AG04449 (cell line): ENCODE measurements at regions not wholly inside any gene's neighbourhood (a gene's known extent, or its start where the extent isn't known, plus 50 kb on each side); places are given as distances from the start of the nearest gene placed in this dataset.

ENCODE experiments used
- CTCF ChIA-PET: fragments of 350-600 bp; formaldehyde crosslinking; extraction: SDS; loops from one replicate; lab custom pipeline; 2021; ENCODE audit warnings: antibody characterized with exemption; lab: Yijun Ruan, JAX
- POLR2A ChIA-PET: fragments of 400-600, 350-600 bp; formaldehyde crosslinking; extraction: SDS; loops from one replicate; lab custom pipeline; 2020; ENCODE audit warnings: antibody characterized with exemption, inconsistent platforms; lab: Yijun Ruan, JAX
- DNase-seq: peaks from one replicate; pipeline ENCODE4 v3.0.0-alpha.2; 2010; ENCODE audit warnings: low read depth, low spot score
- H3K4me3 ChIP-seq: 2 replicates; pipeline ENCODE4 v1.5.1; 2011; ENCODE audit warnings: low read depth, mild to moderate bottlenecking, control low read depth, low read length
- TF ChIP-seq, protein P1 (sequence below): IDR thresholded peaks from one replicate; pipeline ENCODE4 v1.5.1; 2011; ENCODE audit warnings: mild to moderate bottlenecking, moderate library complexity, low read length, control low read depth, inconsistent platforms; ENCODE audit not compliant: insufficient read depth; ENCODE audit errors: missing control alignments

- DNase-seq: no peak
- H3K4me3 ChIP-seq: no peak overlapping the region
- POLR2A ChIA-PET: no interaction called here
- TF ChIP-seq, protein P1, sequence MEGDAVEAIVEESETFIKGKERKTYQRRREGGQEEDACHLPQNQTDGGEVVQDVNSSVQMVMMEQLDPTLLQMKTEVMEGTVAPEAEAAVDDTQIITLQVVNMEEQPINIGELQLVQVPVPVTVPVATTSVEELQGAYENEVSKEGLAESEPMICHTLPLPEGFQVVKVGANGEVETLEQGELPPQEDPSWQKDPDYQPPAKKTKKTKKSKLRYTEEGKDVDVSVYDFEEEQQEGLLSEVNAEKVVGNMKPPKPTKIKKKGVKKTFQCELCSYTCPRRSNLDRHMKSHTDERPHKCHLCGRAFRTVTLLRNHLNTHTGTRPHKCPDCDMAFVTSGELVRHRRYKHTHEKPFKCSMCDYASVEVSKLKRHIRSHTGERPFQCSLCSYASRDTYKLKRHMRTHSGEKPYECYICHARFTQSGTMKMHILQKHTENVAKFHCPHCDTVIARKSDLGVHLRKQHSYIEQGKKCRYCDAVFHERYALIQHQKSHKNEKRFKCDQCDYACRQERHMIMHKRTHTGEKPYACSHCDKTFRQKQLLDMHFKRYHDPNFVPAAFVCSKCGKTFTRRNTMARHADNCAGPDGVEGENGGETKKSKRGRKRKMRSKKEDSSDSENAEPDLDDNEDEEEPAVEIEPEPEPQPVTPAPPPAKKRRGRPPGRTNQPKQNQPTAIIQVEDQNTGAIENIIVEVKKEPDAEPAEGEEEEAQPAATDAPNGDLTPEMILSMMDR: no peak
- CTCF ChIA-PET: no interaction called here
Measured at GRCh38 chrX:2582667-2583066, 81.9 kb upstream of the DHRSX start.

- ChIA-PET CTCF (no interaction called here), POLR2A (no interaction called here)
- H3K4me3 ChIP-seq: no peak overlapping the region
- TF ChIP-seq, protein P1: no peak
- DNase-seq: no peak
Measured at GRCh38 chrX:2581296-2581695, 80.5 kb upstream of the DHRSX start.

DNA sequence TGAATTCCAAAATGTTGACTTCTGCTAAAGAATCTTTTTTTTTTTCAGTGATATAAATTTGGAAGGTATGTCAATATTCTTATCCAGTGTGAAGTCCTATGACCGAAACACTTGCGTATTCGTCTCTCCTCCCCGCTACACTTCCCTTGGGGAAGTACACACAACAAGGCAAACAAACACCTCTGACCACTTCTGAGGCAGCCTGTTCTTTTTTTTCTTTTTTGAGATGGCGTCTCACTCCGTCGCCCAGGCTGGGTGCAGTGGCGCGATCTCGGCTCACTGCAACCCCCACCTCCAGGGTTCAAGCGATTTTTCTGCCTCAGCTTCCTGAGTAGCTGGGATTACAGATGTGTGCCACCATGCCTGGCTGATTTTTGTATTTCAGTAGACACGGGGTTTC, 78.1 kb upstream of the DHRSX start:
- CTCF ChIA-PET: no interaction called here
- H3K4me3 ChIP-seq: no peak overlapping the region

DNA sequence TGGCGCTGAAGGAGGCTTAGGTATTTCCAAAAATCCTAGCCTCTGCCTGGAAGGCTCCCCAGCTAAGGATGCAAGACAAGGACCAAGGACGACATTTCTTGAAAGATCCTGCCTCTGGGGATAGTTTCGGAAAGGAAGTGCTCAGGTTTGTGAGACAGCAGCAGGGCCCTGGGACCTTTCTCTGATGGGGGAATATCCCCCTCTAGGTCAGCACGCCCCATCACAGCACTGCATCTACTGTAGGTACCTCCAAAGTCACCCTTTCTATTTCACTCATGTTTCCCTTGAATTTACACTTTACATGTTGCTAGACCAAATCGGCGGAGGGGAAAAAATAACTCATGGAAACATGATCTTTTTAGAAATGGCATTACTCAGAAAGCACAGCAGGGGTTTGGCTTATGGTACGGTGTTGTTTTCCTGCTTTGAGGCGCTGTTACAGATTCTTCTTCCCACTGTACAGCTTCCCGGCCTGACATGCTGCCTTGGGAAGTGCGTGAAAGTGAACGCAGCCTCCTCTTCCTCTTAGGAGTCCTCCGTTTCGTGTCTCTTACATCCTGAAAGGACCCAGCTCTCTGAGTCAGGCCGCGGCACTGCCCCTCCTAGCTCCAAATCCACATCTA, 77.2 kb upstream of the DHRSX start:
- TF ChIP-seq, protein P1: no peak
- ChIA-PET CTCF (no interaction called here), POLR2A (no interaction called here)
- DNase-seq: no peak
- no peak overlapping the region for H3K4me3 ChIP-seq

More for the DNA sequence above, 78.1 kb upstream of the DHRSX start:
- TF ChIP-seq, protein P1: no peak
- no peak for DNase-seq
- POLR2A ChIA-PET: no interaction called here

- ChIA-PET POLR2A (no interaction called here), CTCF (no interaction called here)
- no peak overlapping the region for H3K4me3 ChIP-seq
- no peak for DNase-seq
- TF ChIP-seq, protein P1: no peak
Measured at GRCh38 chrX:2576793-2577192, 76.0 kb upstream of the DHRSX start.

DNA sequence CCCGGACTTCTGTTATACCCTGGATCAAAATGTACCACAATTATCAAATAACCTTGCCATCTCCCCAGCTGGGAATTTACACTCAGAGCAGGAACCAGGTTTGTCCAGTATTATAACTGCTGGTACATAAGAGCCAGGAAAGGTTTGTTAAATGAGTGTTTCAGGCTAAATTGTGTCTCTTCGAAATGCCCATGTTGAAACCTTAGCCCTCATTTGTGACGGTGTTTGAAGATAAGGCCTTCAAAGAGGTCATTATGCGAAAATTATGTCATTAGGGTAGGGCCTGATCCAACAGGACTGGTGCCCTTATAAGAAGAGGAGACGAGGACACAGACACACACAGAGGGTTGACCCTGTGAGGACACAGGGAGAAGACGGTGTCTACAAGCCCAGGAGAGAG, 73.5 kb upstream of the DHRSX start:
- TF ChIP-seq, protein P1: no peak
- CTCF ChIA-PET: no interaction called here
- no peak overlapping the region for H3K4me3 ChIP-seq
- POLR2A ChIA-PET: no interaction called here
- no peak for DNase-seq
